ENCODE measurements at regions not wholly inside any gene's neighbourhood (a gene's known extent, or its start where the extent isn't known, plus 50 kb on each side); places are given as distances from the start of the nearest gene placed in this dataset.

GRCh38 chr18:61155586-61155985 is 177.6 kb upstream of the CDH20 start:
- no peak for DNase-seq
- no peaks in the 10 kb centered on the region for H3K36me3 ChIP-seq (ENCODE audit: control insufficient read depth, insufficient read depth, low read length)
- no peak overlapping the region for H3K4me3 ChIP-seq (ENCODE audit: low read length)
- no peaks in the 10 kb centered on the region for H3K4me1 ChIP-seq (ENCODE audit: control insufficient read depth, insufficient read depth, low read length)
- no CpG with 5 or more reads among the region's 3 CpGs for WGBS (ENCODE audit: insufficient coverage)
- H3K9me3 ChIP-seq (replicated peaks; ENCODE audit: control insufficient read depth, low read depth, low read length), result no peaks in the 10 kb centered on the region
- no peak overlapping the region for H3K27ac ChIP-seq (ENCODE audit: low read length)
- no peaks in the 10 kb centered on the region for H3K27me3 ChIP-seq (ENCODE audit: control insufficient read depth, insufficient read depth, low read length)

- WGBS (ENCODE audit: insufficient coverage), result 70% methylated on average over 2 of the region's 6 CpGs
These were observed 175.8 kb upstream of the CDH20 start for GRCh38 chr18:61157451-61157850.

GRCh38 chr18:61159246-61159645 is 174.0 kb upstream of the CDH20 start:
- no peak overlapping the region for H3K27ac ChIP-seq (ENCODE audit: low read length)
- no peaks in the 10 kb centered on the region for H3K4me1 ChIP-seq (ENCODE audit: control insufficient read depth, insufficient read depth, low read length)
- H3K4me3 ChIP-seq (ENCODE audit: low read length), result no peak overlapping the region
- 82% methylated on average over 2 of the region's 4 CpGs for WGBS (ENCODE audit: insufficient coverage)
- H3K9me3 ChIP-seq (replicated peaks; ENCODE audit: control insufficient read depth, low read depth, low read length), result no peaks in the 10 kb centered on the region
- no peaks in the 10 kb centered on the region for H3K36me3 ChIP-seq (ENCODE audit: control insufficient read depth, insufficient read depth, low read length)
- no peaks in the 10 kb centered on the region for H3K27me3 ChIP-seq (ENCODE audit: control insufficient read depth, insufficient read depth, low read length)
- DNase-seq, result no peak

More at GRCh38 chr18:61157451-61157850, 175.8 kb upstream of the CDH20 start:
- no peaks in the 10 kb centered on the region for H3K36me3 ChIP-seq (ENCODE audit: control insufficient read depth, insufficient read depth, low read length)
- H3K4me3 ChIP-seq (ENCODE audit: low read length), result no peak overlapping the region
- DNase-seq, result no peak
- no peaks in the 10 kb centered on the region for H3K9me3 ChIP-seq (replicated peaks; ENCODE audit: control insufficient read depth, low read depth, low read length)
- no peaks in the 10 kb centered on the region for H3K27me3 ChIP-seq (ENCODE audit: control insufficient read depth, insufficient read depth, low read length)
- no peaks in the 10 kb centered on the region for H3K4me1 ChIP-seq (ENCODE audit: control insufficient read depth, insufficient read depth, low read length)
- H3K27ac ChIP-seq (ENCODE audit: low read length), result no peak overlapping the region

GRCh38 chr18:61164321-61164720 is 168.9 kb upstream of the CDH20 start:
- no peaks in the 10 kb centered on the region for H3K27me3 ChIP-seq (ENCODE audit: control insufficient read depth, insufficient read depth, low read length)
- H3K4me1 ChIP-seq (ENCODE audit: control insufficient read depth, insufficient read depth, low read length), result no peaks in the 10 kb centered on the region
- DNase-seq, result no peak
- H3K9me3 ChIP-seq (replicated peaks; ENCODE audit: control insufficient read depth, low read depth, low read length), result no peaks in the 10 kb centered on the region
- no peak overlapping the region for H3K27ac ChIP-seq (ENCODE audit: low read length)
- no CpG with 5 or more reads among the region's 1 CpG for WGBS (ENCODE audit: insufficient coverage)
- H3K4me3 ChIP-seq (ENCODE audit: low read length), result no peak overlapping the region
- H3K36me3 ChIP-seq (ENCODE audit: control insufficient read depth, insufficient read depth, low read length), result no peaks in the 10 kb centered on the region

- no peaks in the 10 kb centered on the region for H3K9me3 ChIP-seq (replicated peaks; ENCODE audit: control insufficient read depth, low read depth, low read length)
- no peak for DNase-seq
- no peaks in the 10 kb centered on the region for H3K36me3 ChIP-seq (ENCODE audit: control insufficient read depth, insufficient read depth, low read length)
- no peaks in the 10 kb centered on the region for H3K4me1 ChIP-seq (ENCODE audit: control insufficient read depth, insufficient read depth, low read length)
- H3K4me3 ChIP-seq (ENCODE audit: low read length), result no peak overlapping the region
- WGBS (ENCODE audit: insufficient coverage), result no CpG with 5 or more reads among the region's 1 CpG
- H3K27me3 ChIP-seq (ENCODE audit: control insufficient read depth, insufficient read depth, low read length), result no peaks in the 10 kb centered on the region
- H3K27ac ChIP-seq (ENCODE audit: low read length), result no peak overlapping the region
These were observed 165.3 kb upstream of the CDH20 start for GRCh38 chr18:61167902-61168301.

- no peaks in the 10 kb centered on the region for H3K9me3 ChIP-seq (replicated peaks; ENCODE audit: control insufficient read depth, low read depth, low read length)
- H3K27ac ChIP-seq (ENCODE audit: low read length), result no peak overlapping the region
- no peaks in the 10 kb centered on the region for H3K4me1 ChIP-seq (ENCODE audit: control insufficient read depth, insufficient read depth, low read length)
- no peak overlapping the region for H3K4me3 ChIP-seq (ENCODE audit: low read length)
- no peaks in the 10 kb centered on the region for H3K36me3 ChIP-seq (ENCODE audit: control insufficient read depth, insufficient read depth, low read length)
- DNase-seq, result no peak
- no peaks in the 10 kb centered on the region for H3K27me3 ChIP-seq (ENCODE audit: control insufficient read depth, insufficient read depth, low read length)
- no CpG with 5 or more reads among the region's 4 CpGs for WGBS (ENCODE audit: insufficient coverage)
These were observed 163.8 kb upstream of the CDH20 start for GRCh38 chr18:61169386-61169785.

GRCh38 chr18:61172624-61173023 is 160.6 kb upstream of the CDH20 start:
- Histone ChIP-seq H3K27ac (ENCODE audit: low read length) (no peak overlapping the region), H3K27me3 (ENCODE audit: control insufficient read depth, insufficient read depth, low read length) (no peaks in the 10 kb centered on the region), H3K4me1 (ENCODE audit: control insufficient read depth, insufficient read depth, low read length) (no peaks in the 10 kb centered on the region), H3K9me3 (replicated peaks; ENCODE audit: control insufficient read depth, low read depth, low read length) (no peaks in the 10 kb centered on the region), H3K36me3 (ENCODE audit: control insufficient read depth, insufficient read depth, low read length) (no peaks in the 10 kb centered on the region), H3K4me3 (ENCODE audit: low read length) (no peak overlapping the region)
- WGBS (ENCODE audit: insufficient coverage), result no CpG with 5 or more reads among the region's 1 CpG
- DNase-seq, result no peak

- no peak overlapping the region for H3K27ac ChIP-seq (ENCODE audit: low read length)
- no peak overlapping the region for H3K4me3 ChIP-seq (ENCODE audit: low read length)
- no peaks in the 10 kb centered on the region for H3K36me3 ChIP-seq (ENCODE audit: control insufficient read depth, insufficient read depth, low read length)
- H3K4me1 ChIP-seq (ENCODE audit: control insufficient read depth, insufficient read depth, low read length), result no peaks in the 10 kb centered on the region
- DNase-seq, result no peak
- no peaks in the 10 kb centered on the region for H3K27me3 ChIP-seq (ENCODE audit: control insufficient read depth, insufficient read depth, low read length)
- WGBS (ENCODE audit: insufficient coverage), result no CpG with 5 or more reads among the region's 6 CpGs
- no peaks in the 10 kb centered on the region for H3K9me3 ChIP-seq (replicated peaks; ENCODE audit: control insufficient read depth, low read depth, low read length)
These were observed 159.7 kb upstream of the CDH20 start for GRCh38 chr18:61173554-61173953.

GRCh38 chr18:61183798-61184197 is 149.4 kb upstream of the CDH20 start:
- DNase-seq, result no peak
- H3K9me3 ChIP-seq (replicated peaks; ENCODE audit: control insufficient read depth, low read depth, low read length), result no peaks in the 10 kb centered on the region
- H3K4me1 ChIP-seq (ENCODE audit: control insufficient read depth, insufficient read depth, low read length), result no peaks in the 10 kb centered on the region
- no peaks in the 10 kb centered on the region for H3K27me3 ChIP-seq (ENCODE audit: control insufficient read depth, insufficient read depth, low read length)
- H3K36me3 ChIP-seq (ENCODE audit: control insufficient read depth, insufficient read depth, low read length), result no peaks in the 10 kb centered on the region
- H3K27ac ChIP-seq (ENCODE audit: low read length), result no peak overlapping the region
- H3K4me3 ChIP-seq (ENCODE audit: low read length), result no peak overlapping the region

- H3K27ac ChIP-seq (ENCODE audit: low read length), result no peak overlapping the region
- no peaks in the 10 kb centered on the region for H3K27me3 ChIP-seq (ENCODE audit: control insufficient read depth, insufficient read depth, low read length)
- WGBS (ENCODE audit: insufficient coverage), result 47% methylated on average over 3 of the region's 3 CpGs
- DNase-seq, result peak; percentile 14
- H3K36me3 ChIP-seq (ENCODE audit: control insufficient read depth, insufficient read depth, low read length), result no peaks in the 10 kb centered on the region
- no peak overlapping the region for H3K4me3 ChIP-seq (ENCODE audit: low read length)
- no peaks in the 10 kb centered on the region for H3K9me3 ChIP-seq (replicated peaks; ENCODE audit: control insufficient read depth, low read depth, low read length)
- H3K4me1 ChIP-seq (ENCODE audit: control insufficient read depth, insufficient read depth, low read length), result no peaks in the 10 kb centered on the region
These were observed 145.3 kb upstream of the CDH20 start for GRCh38 chr18:61187971-61188370.

GRCh38 chr18:61189376-61189775 is 143.9 kb upstream of the CDH20 start:
- H3K27me3 ChIP-seq (ENCODE audit: control insufficient read depth, insufficient read depth, low read length), result no peaks in the 10 kb centered on the region
- no peaks in the 10 kb centered on the region for H3K9me3 ChIP-seq (replicated peaks; ENCODE audit: control insufficient read depth, low read depth, low read length)
- DNase-seq, result no peak
- H3K27ac ChIP-seq (ENCODE audit: low read length), result no peak overlapping the region
- no peaks in the 10 kb centered on the region for H3K36me3 ChIP-seq (ENCODE audit: control insufficient read depth, insufficient read depth, low read length)
- no peaks in the 10 kb centered on the region for H3K4me1 ChIP-seq (ENCODE audit: control insufficient read depth, insufficient read depth, low read length)
- no CpG with 5 or more reads among the region's 3 CpGs for WGBS (ENCODE audit: insufficient coverage)
- H3K4me3 ChIP-seq (ENCODE audit: low read length), result no peak overlapping the region

All from muscle of leg (tissue), 3 donors.